ENCODE measurements at regions not wholly inside any gene's neighbourhood (a gene's known extent, or its start where the extent isn't known, plus 50 kb on each side); places are given as distances from the start of the nearest gene placed in this dataset.
"Not testable (repeated sequence)": the region's sequence is repeated elsewhere in the genome, so short reads cannot be mapped to it uniquely, and the experiment has no call there.

GRCh38 chr7:81226234-81226633 lies 307.4 kb upstream of the SEMA3C start:
- DNase-seq (ENCODE audit: low spot score): no peak

DNA sequence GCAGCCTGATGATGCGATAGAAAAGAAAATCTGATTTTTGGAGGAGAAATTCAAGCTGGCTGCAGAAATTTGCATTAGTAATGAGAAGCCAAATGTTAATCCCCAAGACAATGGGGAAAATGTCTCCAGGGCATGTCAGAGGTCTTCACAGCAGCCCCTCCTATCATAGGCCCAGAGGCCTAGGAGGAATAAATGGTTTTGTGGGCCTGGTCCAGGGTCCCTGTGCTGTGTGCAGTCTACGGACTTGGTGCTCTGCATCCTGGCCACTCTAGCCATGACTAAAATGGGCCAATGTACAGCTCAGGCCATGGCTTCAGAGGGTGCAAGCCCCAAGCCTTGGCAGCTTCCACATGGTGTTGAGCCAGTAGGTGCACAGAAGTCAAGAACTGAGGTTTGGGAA lies 303.8 kb upstream of the SEMA3C start:
- DNase-seq (ENCODE audit: low spot score): not testable (repeated sequence)

GRCh38 chr7:81221527-81222217 lies 302.8 kb upstream of the SEMA3C start:
- DNase-seq (ENCODE audit: low spot score): no peak

- no peak for DNase-seq (ENCODE audit: low spot score)
These were observed 299.7 kb upstream of the SEMA3C start for GRCh38 chr7:81218480-81219106.

DNA sequence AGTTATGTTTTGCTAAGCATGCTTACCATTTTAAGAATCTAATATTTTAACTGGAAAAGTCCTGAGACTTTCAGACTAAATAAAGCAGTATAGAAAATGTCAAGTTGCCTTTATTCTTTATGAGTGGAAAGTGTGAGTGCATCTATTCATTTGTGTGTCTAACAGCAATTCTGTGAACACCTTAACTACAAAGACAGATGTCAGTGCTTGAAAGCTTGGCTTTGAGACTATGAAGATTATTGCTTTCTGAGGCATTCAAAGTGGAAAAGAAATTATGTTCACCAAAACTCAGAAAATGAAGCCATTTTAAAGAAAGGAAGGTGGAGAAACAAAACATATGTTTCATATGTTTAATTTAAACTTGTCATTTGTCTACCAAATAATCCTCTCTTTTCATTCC lies 294.5 kb upstream of the SEMA3C start:
- no peak for DNase-seq (ENCODE audit: low spot score)

DNA sequence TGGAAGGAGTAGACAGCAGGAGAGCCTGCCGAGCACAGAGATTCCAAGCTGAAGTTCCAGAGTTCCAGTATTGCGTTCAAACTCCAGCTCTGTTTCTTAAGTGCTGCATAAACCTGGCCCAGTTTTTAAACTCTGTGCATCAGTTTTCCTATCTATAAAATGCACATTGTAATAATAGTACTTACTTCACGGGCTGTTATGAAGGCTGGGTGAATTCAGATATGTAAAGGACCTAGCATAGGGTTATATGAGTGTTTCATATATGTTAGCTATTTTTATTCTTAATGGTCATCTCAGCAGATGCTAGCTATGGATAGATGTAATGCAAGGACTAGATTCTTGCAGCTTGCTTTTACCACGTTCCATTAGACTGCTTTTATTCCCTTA lies 293.1 kb upstream of the SEMA3C start:
- DNase-seq (ENCODE audit: low spot score): no peak

GRCh38 chr7:81211204-81211933 lies 292.5 kb upstream of the SEMA3C start:
- no peak for DNase-seq (ENCODE audit: low spot score)

GRCh38 chr7:81210137-81211064 lies 291.6 kb upstream of the SEMA3C start:
- no peak for DNase-seq (ENCODE audit: low spot score)

- DNase-seq (ENCODE audit: low spot score): no peak
These were observed 290.2 kb upstream of the SEMA3C start for GRCh38 chr7:81209059-81209458.

DNA sequence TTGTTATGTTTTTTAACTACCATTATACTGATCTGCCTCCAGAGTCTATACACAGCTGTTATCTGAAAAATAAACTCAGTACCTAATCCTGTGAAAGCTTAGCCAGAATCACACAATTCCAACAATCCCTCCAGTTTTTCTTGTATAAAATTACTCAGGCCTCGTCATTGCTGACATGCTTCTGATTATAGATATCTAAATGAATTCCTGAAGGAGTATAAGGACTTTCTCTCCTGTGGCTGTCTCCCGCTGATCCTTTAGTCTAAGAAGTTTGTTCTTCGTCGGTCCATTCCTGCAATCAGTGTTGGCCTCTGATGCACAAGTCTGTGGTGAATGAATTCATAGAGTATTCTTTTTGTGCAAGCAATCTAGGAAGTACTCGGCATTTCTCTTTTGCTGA lies 288.9 kb upstream of the SEMA3C start:
- DNase-seq (ENCODE audit: low spot score): no peak

- DNase-seq (ENCODE audit: low spot score): no peak
These were observed 288.0 kb upstream of the SEMA3C start for GRCh38 chr7:81206667-81207360.

GRCh38 chr7:81206217-81206616 lies 287.4 kb upstream of the SEMA3C start:
- DNase-seq (ENCODE audit: low spot score): no peak

GRCh38 chr7:81201188-81201587 lies 282.3 kb upstream of the SEMA3C start:
- DNase-seq (ENCODE audit: low spot score): no peak

GRCh38 chr7:81198766-81199165 lies 279.9 kb upstream of the SEMA3C start:
- no peak for DNase-seq (ENCODE audit: low spot score)

- no peak for DNase-seq (ENCODE audit: low spot score)
These were observed 278.4 kb upstream of the SEMA3C start for GRCh38 chr7:81197266-81197665.

- DNase-seq (ENCODE audit: low spot score): peak; percentile 20
These were observed 276.2 kb upstream of the SEMA3C start for GRCh38 chr7:81195033-81195432.

- peak; percentile 81 for DNase-seq (ENCODE audit: low spot score)
These were observed 272.3 kb upstream of the SEMA3C start for GRCh38 chr7:81190997-81191768.

DNA sequence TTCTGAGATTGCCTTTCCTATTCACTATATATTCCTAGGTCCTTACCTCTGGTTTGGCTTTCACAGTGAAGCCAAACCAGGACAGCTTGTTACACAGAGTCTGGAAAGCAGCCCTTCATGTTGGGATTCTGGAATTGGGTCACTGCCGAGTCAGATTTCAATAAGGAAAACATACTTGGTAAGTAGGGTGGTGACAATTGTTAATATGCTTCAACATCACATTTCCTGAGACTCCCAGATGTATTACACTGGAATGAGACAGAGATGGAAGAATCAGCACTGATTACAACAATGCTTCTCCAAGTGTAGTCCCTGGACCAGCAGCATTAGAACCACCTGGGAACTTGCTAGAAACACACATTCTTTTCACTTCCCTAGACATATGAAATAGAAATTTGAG lies 268.9 kb upstream of the SEMA3C start:
- DNase-seq (ENCODE audit: low spot score): no peak

DNA sequence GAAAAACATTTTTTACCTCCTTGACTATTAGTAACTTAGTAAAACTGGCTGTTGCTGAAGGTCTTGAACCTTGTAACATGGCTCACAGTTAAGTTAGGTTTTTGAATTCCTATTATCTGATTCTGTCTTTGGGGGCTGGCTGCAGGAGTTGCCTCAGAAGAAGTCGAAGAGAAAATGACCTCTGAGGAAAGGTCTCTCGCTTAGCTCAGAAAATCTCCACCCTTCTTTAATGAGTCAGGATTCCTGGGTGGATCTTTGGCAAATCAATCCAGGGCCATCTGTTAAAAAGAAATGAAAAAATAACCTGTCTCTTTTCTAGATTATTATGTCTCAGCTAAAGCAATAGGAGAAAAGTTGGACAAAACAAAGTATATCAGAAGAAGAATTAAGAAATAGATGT lies 267.8 kb upstream of the SEMA3C start:
- no peak for DNase-seq (ENCODE audit: low spot score)

- no peak for DNase-seq (ENCODE audit: low spot score)
These were observed 266.2 kb upstream of the SEMA3C start for GRCh38 chr7:81185072-81185471.

DNA sequence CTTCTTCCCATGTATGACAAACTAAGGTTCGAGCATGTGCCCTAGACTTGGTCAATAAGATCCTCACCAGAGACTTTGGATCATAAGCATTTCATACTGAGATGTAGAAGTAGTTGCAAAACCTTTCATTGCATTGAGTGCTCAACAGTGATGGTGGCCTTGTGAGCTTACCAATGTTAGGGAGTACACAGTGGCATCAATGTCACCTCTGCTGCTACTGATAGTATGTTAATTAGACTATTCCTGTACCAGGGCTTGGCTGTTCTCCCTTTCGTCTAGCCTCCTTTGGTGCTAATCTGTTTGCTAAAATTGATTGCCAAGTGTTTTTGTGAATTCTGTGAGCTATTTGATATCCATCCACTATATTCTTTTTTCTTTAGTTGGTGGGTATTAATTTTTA lies 264.5 kb upstream of the SEMA3C start:
- no peak for DNase-seq (ENCODE audit: low spot score)

All from COLO829 (cell line).